K562 (cell line): ENCODE measurements at regions not wholly inside any gene's neighbourhood (a gene's known extent, or its start where the extent isn't known, plus 50 kb on each side); places are given as distances from the start of the nearest gene placed in this dataset.

Experiments used
- NR3C1 ChIP-seq: sonication (generic); formaldehyde crosslinking; IDR thresholded peaks from 2 replicates; pipeline ENCODE4 v1.8.1; 2022; ENCODE audit warnings: missing genetic modification reagents
- TEAD2 ChIP-seq: fragments of 450-650 bp; IDR thresholded peaks from 2 replicates; pipeline ENCODE4 v1.6.1; 2016; ENCODE audit warnings: missing genetic modification characterization, control low read depth, missing compliant biosample characterization
- TF ChIP-seq, protein P1 (sequence below): conservative IDR thresholded peaks from 2 replicates; pipeline ENCODE4 v1.6.1; 2011; ENCODE audit warnings: low read depth, mild to moderate bottlenecking, low read length; ENCODE audit not compliant: control insufficient read depth
- TF ChIP-seq, protein P2 (sequence below), 3 experiments: IDR thresholded peaks in 2 of 3; conservative IDR thresholded peaks in 1 of 3; 2 replicates each; pipeline ENCODE4 v1.5.1; 2011 to 2012; ENCODE audit warnings: low read length in 3 of 3, mild to moderate bottlenecking in 3 of 3, control low read depth in 2 of 3, improper control_type of control experiment in 1 of 3, inconsistent platforms in 1 of 3, low read depth in 1 of 3, mixed read lengths in 1 of 3, moderate library complexity in 1 of 3; ENCODE audit not compliant: insufficient read depth in 2 of 3

DNA sequence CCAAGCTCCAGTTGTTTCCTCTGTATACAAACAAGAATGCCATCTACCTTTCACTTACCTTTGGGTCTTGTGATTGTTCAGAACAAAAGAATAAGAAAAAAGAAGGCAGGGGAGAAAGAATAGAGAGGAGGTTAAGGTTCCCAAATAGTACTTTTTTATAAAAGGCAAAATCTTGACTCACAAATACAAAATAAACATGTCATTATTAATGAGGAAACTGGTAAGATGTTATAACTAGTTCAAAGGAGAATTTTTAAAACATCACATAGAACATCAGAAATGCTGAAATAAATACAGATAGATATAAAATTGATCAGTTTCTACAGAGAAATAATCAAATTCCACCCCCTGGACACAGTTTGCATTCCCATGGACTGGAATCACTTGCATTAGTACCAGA, 446.7 kb upstream of the CCDC196 start:
- TF ChIP-seq, protein P1, sequence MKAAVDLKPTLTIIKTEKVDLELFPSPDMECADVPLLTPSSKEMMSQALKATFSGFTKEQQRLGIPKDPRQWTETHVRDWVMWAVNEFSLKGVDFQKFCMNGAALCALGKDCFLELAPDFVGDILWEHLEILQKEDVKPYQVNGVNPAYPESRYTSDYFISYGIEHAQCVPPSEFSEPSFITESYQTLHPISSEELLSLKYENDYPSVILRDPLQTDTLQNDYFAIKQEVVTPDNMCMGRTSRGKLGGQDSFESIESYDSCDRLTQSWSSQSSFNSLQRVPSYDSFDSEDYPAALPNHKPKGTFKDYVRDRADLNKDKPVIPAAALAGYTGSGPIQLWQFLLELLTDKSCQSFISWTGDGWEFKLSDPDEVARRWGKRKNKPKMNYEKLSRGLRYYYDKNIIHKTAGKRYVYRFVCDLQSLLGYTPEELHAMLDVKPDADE, result no peak
- no peak for TF ChIP-seq NR3C1
- TF ChIP-seq, protein P2, sequence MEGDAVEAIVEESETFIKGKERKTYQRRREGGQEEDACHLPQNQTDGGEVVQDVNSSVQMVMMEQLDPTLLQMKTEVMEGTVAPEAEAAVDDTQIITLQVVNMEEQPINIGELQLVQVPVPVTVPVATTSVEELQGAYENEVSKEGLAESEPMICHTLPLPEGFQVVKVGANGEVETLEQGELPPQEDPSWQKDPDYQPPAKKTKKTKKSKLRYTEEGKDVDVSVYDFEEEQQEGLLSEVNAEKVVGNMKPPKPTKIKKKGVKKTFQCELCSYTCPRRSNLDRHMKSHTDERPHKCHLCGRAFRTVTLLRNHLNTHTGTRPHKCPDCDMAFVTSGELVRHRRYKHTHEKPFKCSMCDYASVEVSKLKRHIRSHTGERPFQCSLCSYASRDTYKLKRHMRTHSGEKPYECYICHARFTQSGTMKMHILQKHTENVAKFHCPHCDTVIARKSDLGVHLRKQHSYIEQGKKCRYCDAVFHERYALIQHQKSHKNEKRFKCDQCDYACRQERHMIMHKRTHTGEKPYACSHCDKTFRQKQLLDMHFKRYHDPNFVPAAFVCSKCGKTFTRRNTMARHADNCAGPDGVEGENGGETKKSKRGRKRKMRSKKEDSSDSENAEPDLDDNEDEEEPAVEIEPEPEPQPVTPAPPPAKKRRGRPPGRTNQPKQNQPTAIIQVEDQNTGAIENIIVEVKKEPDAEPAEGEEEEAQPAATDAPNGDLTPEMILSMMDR (IDR thresholded peaks at IDR 0.05 in 2 of 3, conservative IDR thresholded peaks at IDR 0.05 in 1 of 3; ENCODE audit: insufficient read depth in 2 of 3, low read depth in 1 of 3, low read length in 3 of 3), result no peak
- TF ChIP-seq TEAD2 (tag), result no peak
